AG20443 (cell line): ENCODE measurements at regions not wholly inside any gene's neighbourhood (a gene's known extent, or its start where the extent isn't known, plus 50 kb on each side); places are given as distances from the start of the nearest gene placed in this dataset.

Experiments used
- DNase-seq: peaks from one replicate; pipeline ENCODE4 v3.0.0; 2012; ENCODE audit warnings: low spot score, mixed read lengths

DNA sequence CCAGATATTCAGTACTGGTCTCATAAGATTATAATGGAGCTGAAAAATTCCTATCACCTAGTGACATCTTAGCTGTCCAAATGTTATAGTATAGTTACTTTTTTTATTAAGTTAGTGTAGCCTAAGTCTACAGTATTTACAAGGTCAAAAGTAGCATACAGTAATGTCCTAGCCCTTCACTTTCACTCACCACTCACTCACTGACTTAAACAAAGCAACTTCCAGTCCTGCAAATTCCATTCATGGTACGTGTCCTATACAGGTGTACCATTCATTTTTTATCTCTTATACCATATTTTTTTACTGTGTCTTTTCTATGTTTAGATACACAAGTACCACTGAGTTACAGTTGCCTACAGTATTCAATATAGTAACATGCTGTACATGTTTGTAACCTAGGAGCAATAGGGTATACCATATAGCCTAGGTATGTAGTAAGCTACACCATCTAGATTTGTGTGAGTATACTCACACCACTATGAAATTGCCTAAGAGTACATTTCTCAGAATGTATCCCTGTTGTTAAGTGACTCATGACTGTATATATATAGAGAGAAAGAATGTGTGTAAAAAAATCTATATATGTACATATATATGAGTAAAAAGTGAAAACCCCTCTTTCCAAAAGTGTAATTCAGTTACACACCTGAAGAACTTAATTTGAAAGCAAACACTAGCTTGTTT, 234.8 kb upstream of the WWC1 start:
- no peak for DNase-seq

DNA sequence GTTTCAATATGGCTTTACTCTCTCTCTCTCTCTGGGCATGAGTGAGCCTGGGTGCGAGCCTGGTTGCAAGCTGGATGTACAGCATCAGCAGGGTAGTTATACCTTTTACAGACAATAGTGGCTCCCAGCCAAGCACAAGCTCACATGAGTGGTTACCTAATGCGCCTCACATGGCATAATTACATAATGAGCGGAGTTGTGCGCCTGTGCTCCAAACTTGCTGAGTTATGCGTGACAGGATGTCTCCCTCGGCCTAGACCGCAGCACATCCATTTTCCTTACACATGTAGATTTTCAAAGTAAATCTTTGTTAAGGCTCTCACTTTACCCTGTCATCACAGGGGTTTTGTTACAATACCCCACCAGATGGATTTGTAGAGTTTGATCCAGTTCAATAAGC, 233.5 kb upstream of the WWC1 start:
- DNase-seq: no peak

DNA sequence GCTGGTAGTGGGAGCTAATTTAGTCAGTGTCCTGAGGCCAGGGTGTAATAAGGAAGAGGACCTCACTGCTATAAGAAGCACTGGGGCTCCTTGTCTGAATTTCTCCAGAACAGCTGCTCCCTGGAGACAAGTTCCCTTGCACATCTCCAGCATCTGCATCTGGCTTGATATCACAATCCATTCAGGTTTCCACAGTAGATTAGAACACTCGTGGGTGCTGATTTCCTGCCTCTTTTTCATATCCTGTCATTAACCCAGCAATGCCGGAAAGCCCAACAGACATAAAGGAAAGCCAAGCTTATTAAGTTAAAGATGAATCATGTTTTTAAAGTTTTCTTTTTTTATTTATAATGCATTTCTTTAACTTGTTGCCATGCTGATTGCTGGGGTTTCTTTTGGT, 232.3 kb upstream of the WWC1 start:
- DNase-seq: no peak

DNA sequence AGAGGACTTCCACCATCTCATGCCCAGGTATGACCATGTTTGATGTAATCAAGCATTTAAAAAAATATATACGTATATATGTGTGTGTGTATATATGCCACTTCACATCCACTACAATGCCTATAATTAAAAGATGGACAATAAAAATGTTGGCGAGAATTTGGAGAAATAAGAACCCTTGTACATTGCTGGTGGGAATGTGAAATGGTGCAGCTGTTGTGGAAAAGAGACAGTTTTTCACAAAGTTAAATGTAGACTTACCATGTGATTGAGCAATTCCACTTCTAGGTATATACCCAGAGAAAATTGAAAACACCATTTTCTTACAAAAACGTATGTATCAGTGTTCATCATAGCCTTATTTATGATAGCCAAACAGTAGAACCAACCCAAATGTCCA, 229.2 kb upstream of the WWC1 start:
- no peak for DNase-seq

DNA sequence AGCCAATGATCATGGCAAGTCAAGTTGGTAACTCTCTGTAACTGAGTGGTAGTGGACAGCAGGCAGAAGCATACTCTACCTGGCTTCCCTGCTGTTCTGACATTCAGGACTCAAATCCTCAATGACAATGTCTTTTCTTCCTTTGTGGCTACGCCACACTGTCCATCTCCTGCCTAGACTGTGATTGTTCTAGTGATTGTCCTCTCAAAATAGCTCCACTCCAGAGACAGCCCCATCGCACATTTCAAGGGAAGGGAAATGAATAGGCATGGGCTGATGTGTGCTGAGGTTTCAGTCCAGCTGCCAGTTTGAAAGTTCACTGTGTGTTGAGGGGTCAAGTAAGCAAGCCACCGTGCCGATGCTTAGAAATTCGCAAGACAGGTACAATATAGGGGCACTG, 227.0 kb upstream of the WWC1 start:
- DNase-seq: no peak

DNA sequence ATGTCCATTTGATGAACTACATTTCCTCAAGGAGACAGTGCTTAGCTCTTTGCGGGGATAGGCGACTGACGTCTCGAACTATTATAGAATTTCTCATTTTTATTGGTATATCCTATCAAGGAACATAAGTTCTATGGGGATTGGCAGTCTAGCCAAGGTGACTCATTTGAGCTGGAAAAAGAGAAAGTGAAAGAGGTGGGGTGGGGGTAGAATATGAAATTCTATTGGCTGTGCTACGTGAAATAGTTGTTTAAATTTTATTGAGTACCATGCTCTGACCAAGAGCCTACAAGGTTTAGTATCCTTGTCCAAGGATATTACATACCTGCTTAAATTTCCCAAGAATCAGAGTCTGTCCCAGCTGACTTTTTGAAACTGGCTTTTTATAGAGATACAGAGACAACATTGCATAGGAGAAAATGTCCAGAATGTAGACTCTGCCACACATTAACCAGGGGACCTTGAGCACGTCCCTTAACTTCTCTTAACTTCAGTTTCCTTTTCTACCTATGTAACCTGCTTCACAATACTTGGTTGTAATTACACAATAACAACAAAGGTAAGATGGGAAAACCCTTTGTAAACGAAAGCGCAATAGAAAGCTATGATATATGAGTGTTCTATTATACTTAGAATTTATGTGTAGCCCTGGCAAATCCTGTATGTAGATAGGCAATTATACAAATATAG, 226.4 kb upstream of the WWC1 start:
- DNase-seq: no peak

DNA sequence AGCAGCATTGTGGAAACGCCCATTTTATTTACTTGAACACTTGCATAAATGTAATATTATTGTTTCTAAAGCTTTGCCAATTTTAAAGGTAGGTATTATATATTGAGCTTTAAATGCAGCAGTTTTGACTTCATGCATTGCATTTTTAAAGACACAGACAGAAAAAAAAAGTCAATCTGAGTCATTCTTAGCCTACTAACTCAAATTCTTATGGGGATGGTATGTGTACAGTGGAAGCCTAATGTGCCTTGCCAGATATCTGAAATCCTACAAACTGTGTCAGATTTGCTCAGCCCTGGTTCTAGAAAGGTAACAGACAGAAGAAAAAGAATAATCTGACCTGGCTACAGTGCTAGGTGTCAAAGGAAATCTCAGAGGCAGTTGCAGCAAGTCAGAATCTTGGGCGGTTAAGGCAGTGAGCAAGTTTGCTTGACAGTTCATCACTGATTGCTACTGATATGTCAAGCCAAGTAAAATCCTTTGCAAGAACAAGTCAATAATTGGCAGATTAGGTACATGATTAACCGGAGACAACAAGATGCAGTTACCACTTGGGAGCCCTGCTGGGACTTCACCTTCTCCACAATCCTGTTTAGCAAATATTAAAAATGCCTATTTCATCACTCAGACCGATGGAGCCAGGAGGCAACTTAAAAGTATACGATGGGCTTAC, 224.8 kb upstream of the WWC1 start:
- peak; percentile 27 for DNase-seq

DNA sequence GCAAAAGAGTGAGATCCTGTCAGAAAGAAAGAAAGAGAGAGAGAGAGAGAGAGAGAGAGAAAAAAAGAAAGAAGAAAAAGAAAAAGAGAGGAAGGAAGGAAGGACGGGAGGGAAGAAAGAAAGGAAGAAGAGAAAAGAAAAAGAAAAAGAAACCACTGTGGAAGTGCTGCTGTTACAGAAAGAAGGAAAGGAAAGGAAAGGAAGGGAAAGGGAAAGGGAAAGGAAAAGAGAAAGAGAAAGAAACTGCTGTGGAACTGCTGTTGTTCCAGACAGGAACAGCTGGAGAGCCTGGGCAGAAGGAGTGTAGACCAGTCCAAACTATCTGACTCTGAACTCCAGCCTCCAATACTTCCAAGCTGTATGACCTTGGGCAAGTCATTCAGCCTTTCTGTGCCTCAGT, 220.7 kb upstream of the WWC1 start:
- no peak for DNase-seq

DNA sequence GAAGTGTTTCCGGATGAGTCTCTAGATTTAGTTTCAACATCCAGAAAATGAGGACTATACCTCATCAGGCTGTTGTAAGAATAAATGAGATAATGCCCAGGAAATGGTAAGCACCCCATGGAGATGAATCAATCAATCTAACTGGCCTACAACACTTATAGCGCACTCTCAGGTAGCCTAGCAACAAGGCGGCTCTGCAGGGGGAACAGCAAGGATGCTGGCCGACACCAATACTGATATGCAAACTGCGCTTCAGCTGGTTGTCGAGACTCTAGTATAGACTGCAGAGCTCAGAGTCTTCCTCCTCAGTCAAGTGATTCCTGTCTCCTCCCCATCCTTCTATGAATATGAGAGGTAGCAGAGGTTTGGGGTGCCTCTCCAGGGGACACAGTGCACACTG, 218.8 kb upstream of the WWC1 start:
- DNase-seq: no peak

DNA sequence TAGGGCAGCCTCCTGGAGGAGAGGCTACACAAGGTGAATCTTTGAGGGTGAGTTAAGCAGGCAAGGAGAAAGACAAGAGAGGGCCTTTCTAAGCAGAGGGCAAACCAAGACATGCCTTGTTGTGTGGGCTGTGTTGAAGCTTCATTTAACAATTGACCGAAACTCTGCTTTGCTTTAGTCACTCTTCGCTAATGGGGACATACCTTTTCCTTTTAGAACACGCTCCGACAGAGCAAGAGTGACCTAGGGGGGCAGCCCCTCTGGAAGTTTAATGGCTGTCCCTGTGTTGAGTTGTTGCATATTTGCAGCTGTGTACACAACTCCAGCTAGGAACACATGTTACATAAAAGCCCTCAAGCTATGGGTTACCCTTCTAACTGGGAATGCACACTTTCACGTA, 218.1 kb upstream of the WWC1 start:
- DNase-seq: no peak

DNA sequence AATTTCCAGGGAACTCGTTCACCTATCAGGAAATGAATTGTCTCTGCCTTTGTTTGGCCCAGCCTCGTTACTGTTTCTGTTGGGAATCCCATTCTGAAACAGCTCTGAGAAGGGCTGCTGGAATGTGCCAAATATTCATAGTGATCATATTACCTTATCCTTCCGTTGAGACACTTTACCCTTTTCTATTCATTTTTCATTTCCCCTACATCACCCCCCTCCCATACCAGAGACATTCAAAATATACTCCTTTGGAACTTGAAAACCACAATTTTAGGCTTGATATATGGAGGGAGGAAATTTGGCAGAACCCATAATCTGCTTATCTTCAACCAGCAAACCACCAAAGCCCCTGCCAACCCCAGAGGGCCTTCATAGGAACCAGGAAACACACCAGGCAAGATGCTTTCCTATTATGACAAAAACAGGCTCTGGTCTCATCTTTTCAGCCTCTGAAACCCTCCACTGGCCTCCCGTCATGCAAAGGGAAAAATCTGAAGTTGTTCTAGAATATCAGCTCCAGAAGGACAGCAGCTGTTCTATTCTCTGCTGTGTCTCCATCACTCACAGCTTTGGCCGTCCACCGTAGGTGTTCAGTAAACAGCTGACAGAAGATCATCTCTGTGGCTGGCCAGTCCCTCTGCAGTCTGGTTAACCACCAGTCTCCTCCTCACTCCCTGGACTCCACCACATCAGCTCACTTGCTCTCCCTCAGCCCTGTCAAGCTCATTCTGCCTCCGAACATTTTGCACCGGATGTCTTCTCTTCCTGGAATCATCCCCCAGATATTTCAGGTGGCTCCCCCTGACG, 217.2 kb upstream of the WWC1 start:
- DNase-seq: peak; percentile 50

DNA sequence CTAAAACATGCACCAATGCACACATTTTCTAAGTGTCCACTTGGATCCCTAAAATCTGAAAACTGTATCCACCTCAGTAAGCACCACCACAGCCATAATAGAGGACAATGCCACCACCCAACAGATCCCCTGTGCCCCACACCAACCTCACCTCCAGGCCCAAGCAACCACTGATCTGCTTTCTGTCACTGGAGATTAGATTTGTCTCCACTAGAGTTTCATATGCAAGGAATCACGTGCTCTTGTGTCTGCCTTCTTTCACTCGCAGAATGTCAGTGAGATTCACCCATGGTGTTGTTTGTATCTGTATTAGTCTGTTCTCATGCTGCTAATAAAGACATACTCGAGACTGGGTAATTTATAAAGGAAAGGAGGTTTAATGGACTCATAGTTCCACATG, 216.1 kb upstream of the WWC1 start:
- DNase-seq: no peak

DNA sequence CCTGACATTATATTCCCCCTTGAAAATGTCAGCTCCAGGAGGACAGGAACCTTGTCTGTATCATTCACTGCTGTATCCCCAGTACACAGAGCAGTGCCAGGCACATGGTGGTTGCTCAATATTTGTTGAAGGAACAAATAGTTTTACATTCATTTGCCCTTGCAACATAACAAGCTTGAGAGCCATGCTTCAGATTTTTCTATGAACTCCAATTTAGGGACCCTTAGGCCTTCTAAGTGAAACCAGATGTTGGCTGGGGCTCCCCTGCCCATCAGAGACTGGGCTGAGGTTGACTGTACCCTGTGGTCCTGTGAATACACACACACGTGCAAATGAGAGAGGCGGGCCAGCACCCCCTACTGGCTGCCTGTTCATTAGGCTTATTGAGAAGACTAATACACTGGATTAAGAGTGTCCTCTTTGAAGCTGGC, 214.9 kb upstream of the WWC1 start:
- DNase-seq: peak; percentile 60

DNA sequence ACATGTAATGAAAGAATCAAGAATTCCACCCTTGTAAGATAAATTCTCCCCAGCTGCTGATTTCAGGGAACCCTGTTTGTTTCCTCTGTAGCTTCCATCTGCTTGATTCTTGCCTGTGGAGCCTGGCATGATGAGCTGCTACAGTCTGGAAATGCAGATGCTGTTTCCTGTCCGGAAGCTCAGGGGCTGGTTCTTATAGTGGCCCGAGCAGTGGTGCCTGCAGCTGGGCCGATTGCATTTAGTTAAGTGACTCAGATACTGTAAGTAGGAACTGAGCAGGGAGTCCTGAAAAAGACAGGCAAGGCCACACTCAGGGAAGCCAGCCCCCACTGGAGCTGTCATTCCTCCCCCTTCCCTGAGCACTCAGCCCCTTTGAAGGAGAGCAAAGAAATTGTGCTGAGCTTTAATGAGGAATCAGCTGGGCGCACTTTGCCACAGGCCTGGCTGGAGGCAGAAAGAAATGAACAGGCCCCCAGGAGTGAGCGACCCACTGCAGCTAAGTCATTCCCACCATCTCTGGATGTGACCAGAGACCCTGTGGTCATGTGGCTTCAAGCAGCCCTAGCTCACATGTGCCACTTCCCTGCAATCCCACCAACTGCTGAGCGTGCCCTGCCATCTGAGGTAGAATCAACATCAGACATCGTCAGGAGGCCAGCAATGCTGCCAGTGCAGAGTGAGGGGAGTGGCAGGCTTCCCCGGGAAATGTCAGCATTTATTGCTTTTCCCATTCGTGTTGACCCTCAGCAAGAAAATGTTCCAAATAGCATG, 206.0 kb upstream of the WWC1 start:
- peak; percentile 49 for DNase-seq

DNA sequence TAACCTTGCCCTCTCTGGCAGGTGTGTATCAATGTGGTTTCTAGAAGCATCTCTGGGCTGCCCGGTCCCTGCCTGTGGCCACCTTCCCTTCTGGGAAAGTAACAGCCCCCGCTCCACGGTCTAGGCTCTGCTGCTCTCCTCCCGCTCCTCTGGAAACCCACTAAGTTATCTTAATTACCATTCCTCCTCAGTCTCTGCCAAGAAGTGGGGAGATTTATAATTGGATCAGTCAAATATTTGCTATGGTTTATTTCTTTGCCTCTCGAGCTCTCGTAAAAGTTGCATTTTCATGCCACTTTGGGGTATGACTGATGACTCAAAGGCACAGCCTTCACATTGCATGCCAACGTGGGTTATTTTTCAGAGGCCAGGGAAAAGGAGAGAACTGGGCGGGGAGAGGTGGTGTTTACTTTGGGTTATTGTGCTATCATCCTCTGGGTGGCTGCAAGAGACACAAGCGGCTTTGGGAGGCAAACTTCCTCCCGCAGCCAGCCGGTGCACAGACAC, 205.3 kb upstream of the WWC1 start:
- peak; percentile 76 for DNase-seq

DNA sequence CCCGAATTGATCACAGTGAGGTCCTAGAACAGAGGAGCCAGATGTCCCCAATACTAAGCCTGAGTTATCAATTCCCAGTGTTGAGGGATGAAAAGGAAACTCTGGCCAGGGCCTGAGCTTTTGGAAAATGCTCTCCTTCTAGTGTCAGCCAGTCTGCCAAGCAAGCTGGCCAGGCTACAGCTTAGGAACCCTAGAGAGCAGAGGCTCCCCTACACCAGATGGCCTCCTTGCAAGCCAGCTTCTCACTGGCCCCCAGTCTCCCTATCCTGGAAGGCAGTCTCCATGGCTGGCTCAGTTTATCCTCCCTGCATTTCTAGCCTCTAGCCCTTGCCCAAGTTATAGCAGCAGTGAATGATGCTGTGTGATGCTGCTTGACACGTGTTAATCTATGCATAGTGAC, 204.7 kb upstream of the WWC1 start:
- no peak for DNase-seq

DNA sequence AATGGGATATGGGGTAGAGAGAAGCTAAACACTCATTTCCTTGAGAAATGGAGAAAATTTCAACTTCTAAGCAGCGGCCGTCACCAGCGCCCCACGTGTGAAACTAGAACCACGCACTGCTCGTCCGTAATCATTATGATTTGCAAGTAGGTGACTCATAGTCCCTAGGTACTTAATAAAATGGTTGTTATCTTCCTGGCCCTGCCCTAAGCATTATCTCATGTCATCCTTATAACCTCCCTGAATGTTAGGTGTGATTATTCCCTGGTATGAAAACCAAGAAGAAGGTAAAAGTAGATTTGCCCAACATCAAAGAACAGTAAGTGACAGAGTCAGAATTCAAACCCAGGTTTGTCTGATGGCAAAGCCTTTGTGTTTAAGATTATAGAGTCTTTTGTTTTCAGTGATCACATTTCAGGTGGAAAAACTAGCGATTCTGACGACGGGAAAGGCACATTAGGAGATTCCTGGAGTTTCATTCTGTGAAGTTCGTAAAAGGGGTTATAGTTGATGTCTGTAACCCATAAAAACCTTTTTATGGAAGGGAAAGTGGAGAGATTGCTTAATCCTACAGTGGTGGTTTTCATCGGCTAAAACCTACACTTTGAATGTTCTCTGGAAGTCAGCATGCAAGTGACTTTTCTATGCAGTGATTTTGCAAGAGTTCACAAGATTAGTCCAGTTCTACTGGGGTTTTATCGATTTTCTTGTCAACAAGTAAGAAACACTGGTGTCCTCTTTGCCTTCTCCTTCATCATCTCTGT, 202.9 kb upstream of the WWC1 start:
- DNase-seq: no peak

DNA sequence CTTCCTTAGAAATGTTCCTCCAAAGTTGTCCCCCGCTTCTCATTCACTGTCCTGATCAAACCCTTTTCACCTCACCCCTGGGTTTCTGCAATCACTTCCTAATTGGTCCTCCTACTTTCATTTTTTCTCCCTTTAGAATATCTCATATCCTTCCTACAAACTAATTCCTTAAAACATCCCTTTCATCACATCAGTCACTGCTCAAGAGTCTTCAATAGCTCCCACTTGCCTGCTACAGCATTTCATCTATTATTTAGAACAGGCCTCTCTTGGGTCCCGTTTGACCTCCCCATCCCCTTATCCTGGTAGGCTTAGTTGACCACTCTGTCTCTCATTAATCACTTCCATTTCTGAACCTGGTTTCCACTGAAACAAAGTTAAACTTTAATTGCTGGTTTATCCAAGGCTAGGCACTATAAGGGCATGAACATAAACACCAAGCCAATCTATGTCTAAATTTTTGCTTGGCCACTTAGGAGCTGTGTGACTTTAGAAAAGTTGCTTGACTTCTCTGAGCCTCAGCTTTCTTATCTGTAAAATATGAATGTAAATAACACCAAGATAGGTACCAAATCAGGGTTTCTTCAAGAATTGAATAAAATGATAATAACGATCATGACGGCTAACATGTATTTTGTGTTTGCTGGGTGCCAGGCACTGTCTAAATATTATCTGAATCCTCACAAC, 202.1 kb upstream of the WWC1 start:
- DNase-seq: no peak

DNA sequence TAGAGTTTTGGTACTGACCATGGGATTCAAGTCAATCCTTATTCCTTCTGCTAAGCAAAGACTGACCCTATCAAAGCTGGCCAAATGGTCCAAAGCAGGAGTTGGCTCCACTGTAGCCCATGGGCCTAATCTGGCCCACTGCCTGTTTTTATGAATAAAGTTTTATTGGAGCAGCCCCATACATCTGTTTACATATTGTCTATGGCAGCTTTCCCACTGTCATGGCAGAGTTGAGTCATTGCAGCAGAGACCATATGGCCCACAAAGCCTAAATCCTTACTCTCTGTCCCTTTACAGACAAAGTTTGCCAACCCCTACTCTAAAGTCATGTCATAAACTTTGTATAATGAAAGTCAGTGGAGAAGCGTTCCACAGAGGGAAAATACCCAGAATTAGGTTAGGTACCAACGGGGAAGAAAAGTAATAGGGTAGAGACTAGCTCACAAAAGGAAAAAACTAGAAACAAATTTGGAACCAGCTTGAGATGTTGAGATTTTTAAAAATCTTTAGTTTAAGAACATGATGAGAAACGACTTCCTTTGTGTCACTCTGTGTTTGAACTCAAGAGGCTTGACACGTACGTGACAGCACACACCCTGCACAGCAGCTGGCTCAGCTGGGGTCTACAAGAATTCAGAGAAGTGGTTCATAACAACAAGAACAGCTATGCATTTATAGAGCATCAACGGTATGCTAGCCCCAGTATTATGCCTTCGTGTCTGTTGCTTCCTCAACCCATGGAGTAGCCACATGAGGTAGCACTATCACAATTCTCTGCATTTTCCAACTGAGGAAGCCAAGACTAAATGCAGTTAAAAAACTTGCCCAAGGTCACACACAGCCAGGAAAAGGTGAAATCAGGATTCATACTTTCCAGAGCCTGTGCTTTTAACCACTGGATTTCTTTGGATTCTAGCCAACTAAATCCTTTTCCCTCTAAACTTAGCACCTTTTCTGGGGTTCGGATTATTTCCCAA, 198.9 kb upstream of the WWC1 start:
- DNase-seq: no peak
